DND-41 (cell line): ENCODE measurements at regions not wholly inside any gene's neighbourhood (a gene's known extent, or its start where the extent isn't known, plus 50 kb on each side); places are given as distances from the start of the nearest gene placed in this dataset.

Experiments
- ATAC-seq: fragments of 200-7000 bp; cut with Tn5 transposase; 3 replicates; pipeline ENCODE4 v1.9.1; 2021; ENCODE audit warnings: low read depth; ENCODE audit not compliant: insufficient read depth
- DNase-seq: peaks from one replicate; pipeline ENCODE4 v3.0.0-alpha.2; 2020
- H2AFZ ChIP-seq: 2 replicates; pipeline ENCODE4 v1.6.0; 2012; ENCODE audit warnings: low read depth, low read length
- H3K27ac ChIP-seq: 2 replicates; pipeline ENCODE4 v1.5.1; 2012; ENCODE audit warnings: low read length, inconsistent platforms
- H3K27me3 ChIP-seq: fragments of 200-600 bp; sonication (generic); 2 replicates; pipeline ENCODE4 v1.6.0; 2012; ENCODE audit warnings: low read length, mild to moderate bottlenecking, inconsistent platforms; ENCODE audit not compliant: insufficient read depth, poor library complexity
- H3K36me3 ChIP-seq: 2 replicates; pipeline ENCODE4 v1.5.1; 2012; ENCODE audit warnings: low read length, inconsistent platforms; ENCODE audit not compliant: insufficient read depth
- H3K4me1 ChIP-seq: 2 replicates; pipeline ENCODE4 v1.5.1; 2012; ENCODE audit warnings: mild to moderate bottlenecking, low read length; ENCODE audit not compliant: insufficient read depth
- H3K4me2 ChIP-seq: 2 replicates; pipeline ENCODE4 v1.6.0; 2012; ENCODE audit warnings: mild to moderate bottlenecking, moderate library complexity, low read length, inconsistent platforms; ENCODE audit not compliant: insufficient read depth
- H3K4me3 ChIP-seq, 2 experiments: fragments of 200-600 bp in 1 of 2; shearing (Covaris generic) in 1 of 2; 2 replicates each; pipeline ENCODE4 v1.5.1; 2012 to 2016; ENCODE audit warnings: inconsistent platforms in 2 of 2, low read length in 2 of 2, mild to moderate bottlenecking in 2 of 2, low read depth in 1 of 2, moderate library complexity in 1 of 2
- H3K79me2 ChIP-seq: 2 replicates; pipeline ENCODE4 v1.6.0; 2012; ENCODE audit warnings: low read length, inconsistent platforms; ENCODE audit not compliant: insufficient read depth
- H3K9ac ChIP-seq: 2 replicates; pipeline ENCODE4 v1.6.0; 2012; ENCODE audit warnings: low read depth, mild to moderate bottlenecking, inconsistent platforms, low read length, moderate library complexity
- H3K9me3 ChIP-seq: 2 replicates; pipeline ENCODE4 v1.5.1; 2012; ENCODE audit warnings: low read length, moderate library complexity, mild to moderate bottlenecking, inconsistent platforms; ENCODE audit not compliant: insufficient read depth, severe bottlenecking
- H4K20me1 ChIP-seq: 2 replicates; pipeline ENCODE4 v1.6.0; 2012; ENCODE audit warnings: low read length; ENCODE audit not compliant: insufficient read depth
- CTCF ChIP-seq: IDR thresholded peaks from 2 replicates; pipeline ENCODE4 v1.5.1; 2012; ENCODE audit warnings: borderline replicate concordance, low read length, moderate library complexity, mild to moderate bottlenecking; ENCODE audit not compliant: poor library complexity, severe bottlenecking; ENCODE audit errors: extremely low read depth
- EZH2 ChIP-seq: IDR thresholded peaks from 3 replicates; pipeline ENCODE4 v1.6.1; 2012; ENCODE audit warnings: borderline replicate concordance, low read depth, mild to moderate bottlenecking, moderate library complexity, low read length, inconsistent platforms; ENCODE audit not compliant: severe bottlenecking

DNA sequence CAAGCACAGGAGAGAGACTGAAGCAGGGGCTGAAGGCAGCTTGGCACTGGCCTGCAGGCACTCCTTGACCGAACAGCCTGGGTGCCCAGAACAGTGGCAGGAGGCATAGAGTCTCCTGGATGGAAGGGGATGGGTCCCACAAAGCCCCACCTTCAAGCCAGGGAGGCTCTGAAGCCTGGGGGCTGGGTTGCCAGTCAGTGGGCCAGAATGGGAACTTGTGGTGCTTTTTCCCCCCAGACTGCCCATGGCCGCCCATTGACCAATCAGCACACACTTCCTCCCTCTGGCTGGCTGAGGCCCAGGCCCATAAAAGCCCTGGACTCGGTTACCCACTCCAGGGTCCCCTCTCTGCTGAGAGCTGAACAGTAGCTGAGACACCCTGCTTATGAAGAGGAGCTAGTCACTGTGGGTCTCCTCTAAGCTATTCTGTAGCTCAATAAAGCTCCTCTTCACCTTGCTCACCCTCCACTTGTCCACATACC is 109.6 kb downstream of the ELAPOR2 start:
- Histone ChIP-seq H3K27me3 (no peaks in the 10 kb centered on the region), H3K4me2 (no peak overlapping the region), H2AFZ (no peak overlapping the region), H3K27ac (no peak overlapping the region), H3K79me2 (no peaks in the 10 kb centered on the region), H3K9me3 (no peaks in the 10 kb centered on the region), H4K20me1 (no peaks in the 10 kb centered on the region), H3K4me3 (no peak overlapping the region), H3K9ac (no peak overlapping the region), H3K36me3 (no peaks in the 10 kb centered on the region), H3K4me1 (no peaks in the 10 kb centered on the region)
- ATAC-seq (no peak), DNase-seq (no peak)
- no peak for TF ChIP-seq CTCF
- no peak for TF ChIP-seq EZH2

DNA sequence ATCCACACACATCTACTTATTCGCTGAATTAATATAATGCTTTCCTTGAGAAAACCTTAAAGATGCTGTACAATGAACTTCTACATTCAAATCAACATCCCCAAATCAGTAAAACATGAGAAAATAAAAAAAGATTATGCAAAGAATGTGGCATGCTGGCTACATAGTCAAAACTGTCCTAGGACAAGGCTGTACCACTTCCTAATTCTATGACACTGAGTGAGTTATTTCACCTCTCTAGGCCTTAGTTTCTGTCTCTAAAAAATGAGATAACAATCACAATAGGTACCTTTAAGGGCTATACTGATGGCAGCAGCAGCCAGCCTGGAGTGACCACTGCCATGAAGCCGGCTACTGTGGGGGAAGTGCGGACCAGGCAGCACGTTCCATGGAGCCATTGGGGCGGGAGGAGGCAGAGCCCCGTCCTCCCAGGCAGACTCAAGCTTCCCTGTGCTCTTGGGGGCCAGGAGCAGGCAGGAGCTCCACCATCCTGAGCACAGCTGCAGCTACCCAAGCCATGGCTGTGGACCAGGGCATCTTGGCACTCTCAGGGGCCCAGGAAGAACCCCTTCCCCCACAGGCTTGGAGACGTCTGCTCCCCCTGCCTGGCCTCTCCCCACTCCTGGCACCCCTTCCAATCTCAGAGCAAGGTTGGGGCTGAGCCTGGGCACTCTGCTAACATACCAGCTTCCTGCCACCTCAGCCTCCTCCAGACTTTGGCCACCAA is 110.2 kb downstream of the ELAPOR2 start:
- Histone ChIP-seq H2AFZ (no peak overlapping the region), H3K9me3 (no peaks in the 10 kb centered on the region), H3K36me3 (no peaks in the 10 kb centered on the region), H3K79me2 (no peaks in the 10 kb centered on the region), H3K4me1 (no peaks in the 10 kb centered on the region), H3K9ac (no peak overlapping the region), H3K27ac (no peak overlapping the region), H3K27me3 (no peaks in the 10 kb centered on the region), H4K20me1 (no peaks in the 10 kb centered on the region), H3K4me3 (no peak overlapping the region), H3K4me2 (no peak overlapping the region)
- DNase-seq (no peak), ATAC-seq (no peak)
- TF ChIP-seq CTCF (no peak), EZH2 (no peak)

- H3K4me1 ChIP-seq = no peaks in the 10 kb centered on the region
- DNase-seq = no peak
- no peaks in the 10 kb centered on the region for H3K36me3 ChIP-seq
- no peak overlapping the region for H3K4me2 ChIP-seq
- no peak for ATAC-seq
- no peak for TF ChIP-seq CTCF
- TF ChIP-seq EZH2 = no peak
- no peak overlapping the region for H3K27ac ChIP-seq
- H3K9me3 ChIP-seq = no peaks in the 10 kb centered on the region
- no peak overlapping the region for H3K9ac ChIP-seq
- H2AFZ ChIP-seq = no peak overlapping the region
- H3K79me2 ChIP-seq = no peaks in the 10 kb centered on the region
- no peaks in the 10 kb centered on the region for H4K20me1 ChIP-seq
- no peak overlapping the region for H3K4me3 ChIP-seq
- no peaks in the 10 kb centered on the region for H3K27me3 ChIP-seq
Measured at GRCh38 chr7:86947929-86948328, 111.5 kb downstream of the ELAPOR2 start.
